ENCODE measurements at regions not wholly inside any gene's neighbourhood (a gene's known extent, or its start where the extent isn't known, plus 50 kb on each side); places are given as distances from the start of the nearest gene placed in this dataset.

DNA sequence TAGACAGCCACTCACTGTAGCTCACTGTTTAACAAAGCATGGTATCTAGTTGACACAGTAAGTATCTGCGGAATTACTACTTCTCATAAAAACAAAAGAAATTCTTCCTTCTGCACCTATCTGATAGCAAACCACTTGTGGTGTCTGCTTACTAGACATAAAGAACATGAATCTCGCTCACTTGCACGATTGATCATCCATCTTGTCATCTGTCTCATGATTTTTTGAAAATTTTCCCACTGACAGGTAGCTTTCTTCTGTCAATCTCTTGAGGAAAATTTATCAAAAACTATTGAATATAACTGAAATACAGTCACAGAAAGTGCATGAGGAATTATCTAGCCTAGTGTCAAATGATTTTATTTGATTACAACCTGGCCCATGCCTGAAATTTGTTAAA, 291.6 kb upstream of the ANO3 start:
- TF ChIP-seq, protein P1, sequence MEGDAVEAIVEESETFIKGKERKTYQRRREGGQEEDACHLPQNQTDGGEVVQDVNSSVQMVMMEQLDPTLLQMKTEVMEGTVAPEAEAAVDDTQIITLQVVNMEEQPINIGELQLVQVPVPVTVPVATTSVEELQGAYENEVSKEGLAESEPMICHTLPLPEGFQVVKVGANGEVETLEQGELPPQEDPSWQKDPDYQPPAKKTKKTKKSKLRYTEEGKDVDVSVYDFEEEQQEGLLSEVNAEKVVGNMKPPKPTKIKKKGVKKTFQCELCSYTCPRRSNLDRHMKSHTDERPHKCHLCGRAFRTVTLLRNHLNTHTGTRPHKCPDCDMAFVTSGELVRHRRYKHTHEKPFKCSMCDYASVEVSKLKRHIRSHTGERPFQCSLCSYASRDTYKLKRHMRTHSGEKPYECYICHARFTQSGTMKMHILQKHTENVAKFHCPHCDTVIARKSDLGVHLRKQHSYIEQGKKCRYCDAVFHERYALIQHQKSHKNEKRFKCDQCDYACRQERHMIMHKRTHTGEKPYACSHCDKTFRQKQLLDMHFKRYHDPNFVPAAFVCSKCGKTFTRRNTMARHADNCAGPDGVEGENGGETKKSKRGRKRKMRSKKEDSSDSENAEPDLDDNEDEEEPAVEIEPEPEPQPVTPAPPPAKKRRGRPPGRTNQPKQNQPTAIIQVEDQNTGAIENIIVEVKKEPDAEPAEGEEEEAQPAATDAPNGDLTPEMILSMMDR (conservative IDR thresholded peaks at IDR 0.05; ENCODE audit: low read depth, low read length) = no peak
- TF ChIP-seq EZH2 (IDR thresholded peaks at IDR 0.05; ENCODE audit: borderline replicate concordance, low read depth, low read length, poor library complexity, severe bottlenecking) = no peak
